ENCODE measurements at regions not wholly inside any gene's neighbourhood (a gene's known extent, or its start where the extent isn't known, plus 50 kb on each side); places are given as distances from the start of the nearest gene placed in this dataset.

DNA sequence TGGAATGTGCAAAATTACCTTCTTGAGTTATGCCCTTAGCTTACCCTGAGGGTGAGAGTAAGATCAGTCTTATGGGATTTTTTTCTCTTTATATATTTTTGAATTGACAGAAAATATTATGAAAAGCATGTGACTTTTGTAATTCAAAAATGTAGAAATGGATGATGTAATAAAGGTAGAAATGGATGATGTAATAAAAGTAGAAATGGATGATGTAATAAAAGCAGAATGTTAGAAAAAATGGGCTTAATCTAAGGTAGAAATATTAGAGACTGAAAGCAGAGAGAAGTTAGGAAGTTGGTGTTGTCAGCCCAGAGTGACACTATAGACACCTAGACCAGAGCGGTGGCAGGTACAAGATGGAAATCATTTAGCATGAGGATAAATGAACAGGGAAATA, 107.1 kb upstream of the THSD7B start:
- TF ChIP-seq, protein P1, sequence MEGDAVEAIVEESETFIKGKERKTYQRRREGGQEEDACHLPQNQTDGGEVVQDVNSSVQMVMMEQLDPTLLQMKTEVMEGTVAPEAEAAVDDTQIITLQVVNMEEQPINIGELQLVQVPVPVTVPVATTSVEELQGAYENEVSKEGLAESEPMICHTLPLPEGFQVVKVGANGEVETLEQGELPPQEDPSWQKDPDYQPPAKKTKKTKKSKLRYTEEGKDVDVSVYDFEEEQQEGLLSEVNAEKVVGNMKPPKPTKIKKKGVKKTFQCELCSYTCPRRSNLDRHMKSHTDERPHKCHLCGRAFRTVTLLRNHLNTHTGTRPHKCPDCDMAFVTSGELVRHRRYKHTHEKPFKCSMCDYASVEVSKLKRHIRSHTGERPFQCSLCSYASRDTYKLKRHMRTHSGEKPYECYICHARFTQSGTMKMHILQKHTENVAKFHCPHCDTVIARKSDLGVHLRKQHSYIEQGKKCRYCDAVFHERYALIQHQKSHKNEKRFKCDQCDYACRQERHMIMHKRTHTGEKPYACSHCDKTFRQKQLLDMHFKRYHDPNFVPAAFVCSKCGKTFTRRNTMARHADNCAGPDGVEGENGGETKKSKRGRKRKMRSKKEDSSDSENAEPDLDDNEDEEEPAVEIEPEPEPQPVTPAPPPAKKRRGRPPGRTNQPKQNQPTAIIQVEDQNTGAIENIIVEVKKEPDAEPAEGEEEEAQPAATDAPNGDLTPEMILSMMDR (IDR thresholded peaks at IDR 0.05; ENCODE audit: insufficient read depth, low read depth, low read length), result no peak
- no peak for TF ChIP-seq EZH2 (IDR thresholded peaks at IDR 0.05; ENCODE audit: insufficient read depth, low read length)
